Fibroblast of mammary gland (primary cell): ENCODE measurements at regions not wholly inside any gene's neighbourhood (a gene's known extent, or its start where the extent isn't known, plus 50 kb on each side); places are given as distances from the start of the nearest gene placed in this dataset.

Source experiments
- DNase-seq: peaks from one replicate; pipeline ENCODE4 v3.0.0-alpha.2; 2010; ENCODE audit warnings: low read depth
- H3K4me3 ChIP-seq: 2 replicates; pipeline ENCODE4 v1.5.1; 2011; ENCODE audit warnings: low read depth, mild to moderate bottlenecking, low read length, moderate library complexity; ENCODE audit not compliant: control insufficient read depth
- TF ChIP-seq, protein P1 (sequence below): conservative IDR thresholded peaks from 2 replicates; pipeline ENCODE4 v1.5.1; 2011; ENCODE audit warnings: low read depth, low read length, inconsistent platforms; ENCODE audit not compliant: control insufficient read depth, insufficient read depth

DNA sequence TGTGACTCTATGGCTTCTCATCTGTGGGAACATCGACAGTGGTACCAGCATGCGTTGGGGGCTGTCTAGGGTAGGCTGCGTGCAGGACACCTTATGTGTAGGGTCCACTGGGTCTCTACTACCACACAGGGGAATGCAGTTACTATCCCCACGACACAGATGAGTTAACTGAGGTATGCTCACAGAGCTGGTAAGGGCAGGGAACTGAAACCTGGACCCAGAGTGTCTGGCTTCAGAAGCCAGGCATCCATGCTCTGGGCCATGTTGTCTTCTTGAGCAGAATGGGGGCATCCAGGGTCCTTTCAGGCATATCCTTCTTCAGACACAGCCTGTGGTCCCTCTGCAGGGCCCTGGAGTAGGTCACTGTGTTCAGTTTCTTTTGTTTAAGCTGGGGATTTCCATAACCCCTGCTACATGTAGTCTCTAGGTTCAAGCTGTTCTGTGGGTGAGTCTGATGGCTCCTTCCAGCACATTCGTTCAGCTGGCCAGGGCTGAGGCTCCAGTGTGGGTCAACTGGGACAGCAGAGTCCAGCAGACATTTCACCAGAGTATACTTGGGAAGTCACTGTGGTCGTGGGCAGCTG is 148.8 kb downstream of the GADD45G start:
- DNase-seq = no peak
- TF ChIP-seq, protein P1, sequence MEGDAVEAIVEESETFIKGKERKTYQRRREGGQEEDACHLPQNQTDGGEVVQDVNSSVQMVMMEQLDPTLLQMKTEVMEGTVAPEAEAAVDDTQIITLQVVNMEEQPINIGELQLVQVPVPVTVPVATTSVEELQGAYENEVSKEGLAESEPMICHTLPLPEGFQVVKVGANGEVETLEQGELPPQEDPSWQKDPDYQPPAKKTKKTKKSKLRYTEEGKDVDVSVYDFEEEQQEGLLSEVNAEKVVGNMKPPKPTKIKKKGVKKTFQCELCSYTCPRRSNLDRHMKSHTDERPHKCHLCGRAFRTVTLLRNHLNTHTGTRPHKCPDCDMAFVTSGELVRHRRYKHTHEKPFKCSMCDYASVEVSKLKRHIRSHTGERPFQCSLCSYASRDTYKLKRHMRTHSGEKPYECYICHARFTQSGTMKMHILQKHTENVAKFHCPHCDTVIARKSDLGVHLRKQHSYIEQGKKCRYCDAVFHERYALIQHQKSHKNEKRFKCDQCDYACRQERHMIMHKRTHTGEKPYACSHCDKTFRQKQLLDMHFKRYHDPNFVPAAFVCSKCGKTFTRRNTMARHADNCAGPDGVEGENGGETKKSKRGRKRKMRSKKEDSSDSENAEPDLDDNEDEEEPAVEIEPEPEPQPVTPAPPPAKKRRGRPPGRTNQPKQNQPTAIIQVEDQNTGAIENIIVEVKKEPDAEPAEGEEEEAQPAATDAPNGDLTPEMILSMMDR = no peak
- no peak overlapping the region for H3K4me3 ChIP-seq

DNA sequence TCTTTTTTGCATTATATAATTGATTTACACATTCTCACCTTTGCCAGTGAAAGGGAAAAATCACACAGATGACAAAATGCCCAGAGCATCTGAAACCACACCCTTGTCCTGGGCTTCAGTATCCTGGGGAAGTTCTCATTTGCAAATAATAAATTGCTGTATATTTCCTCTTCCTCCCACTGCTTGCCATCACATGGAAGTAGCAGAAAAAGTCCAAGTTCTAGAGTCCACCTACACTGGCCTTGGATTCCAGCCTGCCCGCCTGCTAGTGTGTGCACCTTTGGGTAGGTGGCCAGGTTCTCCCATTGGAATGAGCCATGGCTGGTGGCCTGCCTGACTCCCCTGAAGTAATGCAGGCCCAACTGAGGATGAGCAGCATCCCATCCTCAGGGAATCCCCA is 149.4 kb downstream of the GADD45G start:
- H3K4me3 ChIP-seq = no peak overlapping the region
- DNase-seq = no peak
- TF ChIP-seq, protein P1 = no peak

DNA sequence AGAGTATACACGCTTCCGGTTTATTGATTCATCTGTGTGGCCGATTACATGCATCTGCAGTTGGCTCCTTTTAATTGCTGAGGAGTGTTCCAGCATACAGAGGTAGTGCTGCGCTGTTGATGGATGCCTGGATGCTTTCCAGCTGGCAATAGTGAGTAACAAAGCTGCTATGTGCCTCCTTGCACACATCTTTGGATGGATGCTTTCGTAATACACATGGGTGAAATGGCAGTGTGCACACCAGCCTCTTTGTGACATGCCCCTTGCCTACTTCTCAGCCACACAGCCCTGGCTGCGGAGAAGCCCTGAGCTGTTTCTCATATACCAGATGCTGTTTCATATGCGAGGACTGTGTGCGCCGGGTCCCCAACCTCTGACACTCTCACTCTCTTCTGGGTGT is 151.0 kb downstream of the GADD45G start:
- DNase-seq = peak; percentile 59
- H3K4me3 ChIP-seq = no peak overlapping the region
- TF ChIP-seq, protein P1 = no peak

DNA sequence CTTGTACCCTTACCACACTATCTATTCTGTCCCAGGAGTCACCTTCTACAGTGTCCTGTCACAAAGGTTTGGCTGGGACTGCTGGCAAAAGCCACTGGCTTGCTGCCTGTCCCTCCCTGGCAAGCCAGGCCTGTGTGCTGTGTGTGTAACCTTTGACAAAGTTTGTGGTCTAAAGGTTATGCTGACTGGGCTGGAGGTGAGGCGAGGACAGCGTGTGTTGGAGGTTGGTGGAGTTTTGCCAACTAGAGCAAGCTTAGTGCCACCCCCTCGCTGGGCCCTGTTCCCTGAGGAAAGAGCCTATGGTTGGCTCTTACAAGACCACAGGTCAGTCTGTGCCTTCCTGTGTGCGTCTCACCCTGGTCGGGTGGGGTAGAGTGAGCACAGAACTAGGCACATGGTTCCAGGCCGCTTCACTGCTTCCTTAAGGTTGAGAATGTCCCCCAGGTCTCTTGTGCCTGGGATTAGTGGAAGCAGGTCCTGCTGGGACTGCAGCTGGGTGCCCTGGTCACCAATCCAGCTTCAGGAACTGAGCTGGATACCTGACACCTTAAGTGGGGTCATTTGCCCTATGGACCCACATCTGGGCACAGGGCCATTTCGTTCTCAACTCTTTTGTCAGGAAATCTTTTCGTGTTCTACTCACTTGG is 152.2 kb downstream of the GADD45G start:
- DNase-seq = peak; percentile 57
- TF ChIP-seq, protein P1 = no peak
- H3K4me3 ChIP-seq = no peak overlapping the region

DNA sequence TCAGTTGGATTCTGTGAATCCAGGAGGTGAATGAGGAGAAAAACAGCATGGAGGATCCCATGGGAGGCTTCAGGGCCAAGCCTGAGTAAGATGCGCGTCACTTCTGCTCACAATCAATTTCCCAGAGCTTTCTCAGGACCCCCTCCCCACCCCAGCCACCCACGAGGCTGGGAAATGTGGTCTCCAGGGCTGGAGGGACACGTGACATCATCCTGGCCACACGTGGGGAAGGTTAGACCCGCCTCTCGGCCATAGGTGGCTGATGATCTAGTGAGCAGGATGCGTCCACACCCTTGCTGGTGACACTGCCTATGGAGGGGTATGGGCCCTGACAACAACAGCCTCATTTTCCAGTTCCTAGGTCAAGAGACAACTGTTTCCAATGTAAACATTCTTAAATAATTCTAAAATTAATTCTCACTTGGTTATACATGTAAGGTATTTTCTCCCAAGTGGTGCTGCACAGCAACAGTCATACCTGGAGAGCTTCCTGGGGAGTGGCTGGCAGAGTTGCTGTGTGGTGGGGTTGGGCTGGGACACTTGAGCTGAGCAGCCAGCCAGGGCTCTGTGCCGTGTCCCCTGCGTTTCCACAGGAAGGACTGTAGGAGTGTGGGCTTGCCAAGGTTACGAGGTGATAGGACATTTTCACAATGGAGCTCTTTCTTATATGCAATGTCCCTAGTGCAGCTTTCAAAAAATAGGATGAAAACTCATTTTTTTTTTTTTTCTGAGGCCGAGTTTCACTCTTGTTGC is 153.1 kb downstream of the GADD45G start:
- H3K4me3 ChIP-seq = no peak overlapping the region

DNA sequence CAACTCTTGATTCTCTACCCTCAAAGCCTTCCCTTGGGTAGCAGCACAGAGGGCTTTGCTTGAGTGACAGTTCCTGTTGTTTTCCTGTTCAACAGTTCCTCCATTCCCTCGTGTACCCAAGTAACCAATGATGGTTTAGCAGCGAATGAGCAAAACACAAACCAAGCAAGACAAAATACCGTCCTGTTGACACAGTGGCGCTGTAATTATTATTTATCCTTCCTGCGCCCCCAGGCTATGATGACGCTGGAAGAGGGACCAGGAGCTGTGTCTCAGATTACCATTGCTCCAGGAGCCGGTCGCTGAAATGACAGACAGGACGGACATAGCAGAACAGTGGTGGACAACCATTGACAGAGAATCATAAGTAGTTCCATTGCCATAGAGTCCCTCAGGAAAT is 154.8 kb downstream of the GADD45G start:
- no peak overlapping the region for H3K4me3 ChIP-seq
- no peak for DNase-seq
- TF ChIP-seq, protein P1 = no peak

More for the DNA sequence above, 153.1 kb downstream of the GADD45G start:
- no peak for DNase-seq
- TF ChIP-seq, protein P1 = no peak
